ENCODE measurements at regions not wholly inside any gene's neighbourhood (a gene's known extent, or its start where the extent isn't known, plus 50 kb on each side); places are given as distances from the start of the nearest gene placed in this dataset.
"Not testable (repeated sequence)": the region's sequence is repeated elsewhere in the genome, so short reads cannot be mapped to it uniquely, and the experiment has no call there.

GRCh38 chr7:32215697-32216096 is 145.5 kb upstream of the PDE1C start:
- H3K9me3 Mint-ChIP-seq: peaks cover 2% of the 10 kb centered on the region
- H3K27me3 Mint-ChIP-seq: no peaks in the 10 kb centered on the region
- intact Hi-C loops (cut with micrococcal nuclease): no loop called here
- TF ChIP-seq, protein P1, sequence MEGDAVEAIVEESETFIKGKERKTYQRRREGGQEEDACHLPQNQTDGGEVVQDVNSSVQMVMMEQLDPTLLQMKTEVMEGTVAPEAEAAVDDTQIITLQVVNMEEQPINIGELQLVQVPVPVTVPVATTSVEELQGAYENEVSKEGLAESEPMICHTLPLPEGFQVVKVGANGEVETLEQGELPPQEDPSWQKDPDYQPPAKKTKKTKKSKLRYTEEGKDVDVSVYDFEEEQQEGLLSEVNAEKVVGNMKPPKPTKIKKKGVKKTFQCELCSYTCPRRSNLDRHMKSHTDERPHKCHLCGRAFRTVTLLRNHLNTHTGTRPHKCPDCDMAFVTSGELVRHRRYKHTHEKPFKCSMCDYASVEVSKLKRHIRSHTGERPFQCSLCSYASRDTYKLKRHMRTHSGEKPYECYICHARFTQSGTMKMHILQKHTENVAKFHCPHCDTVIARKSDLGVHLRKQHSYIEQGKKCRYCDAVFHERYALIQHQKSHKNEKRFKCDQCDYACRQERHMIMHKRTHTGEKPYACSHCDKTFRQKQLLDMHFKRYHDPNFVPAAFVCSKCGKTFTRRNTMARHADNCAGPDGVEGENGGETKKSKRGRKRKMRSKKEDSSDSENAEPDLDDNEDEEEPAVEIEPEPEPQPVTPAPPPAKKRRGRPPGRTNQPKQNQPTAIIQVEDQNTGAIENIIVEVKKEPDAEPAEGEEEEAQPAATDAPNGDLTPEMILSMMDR (IDR thresholded peaks at IDR 0.05): no peak
- H3K4me1 Mint-ChIP-seq: no peaks in the 10 kb centered on the region
- no peak overlapping the region for H3K27ac Mint-ChIP-seq
- POLR2A ChIA-PET: no interaction called here
- H3K4me3 Mint-ChIP-seq: no peak overlapping the region
- DNase-seq (no peak), ATAC-seq (ENCODE audit: low read depth) (no peak)
- CTCF ChIA-PET: no interaction called here
- H3K36me3 Mint-ChIP-seq (ENCODE audit: low read depth): no peaks in the 10 kb centered on the region

DNA sequence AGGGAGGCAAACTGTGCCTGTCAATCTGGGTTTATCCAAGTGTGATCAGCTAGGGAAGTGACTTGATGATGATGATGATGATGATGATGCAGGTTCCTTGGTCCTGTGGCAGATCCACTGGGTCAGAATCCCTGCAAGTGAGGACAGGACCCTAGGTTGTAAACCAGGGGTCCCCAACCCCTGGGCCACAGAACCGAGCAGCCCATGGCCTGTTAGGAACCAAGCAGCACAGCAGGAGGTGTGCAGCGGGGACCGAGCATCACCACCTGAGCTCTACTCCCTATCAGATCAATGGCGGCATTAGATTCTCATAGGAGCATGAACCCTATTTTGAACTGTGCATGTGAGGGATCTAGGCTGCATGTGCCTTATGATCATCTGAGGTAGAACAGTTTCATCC is 144.7 kb upstream of the PDE1C start:
- Mint-ChIP-seq H3K27me3 (no peaks in the 10 kb centered on the region), H3K36me3 (ENCODE audit: low read depth) (no peaks in the 10 kb centered on the region), H3K27ac (no peak overlapping the region), H3K9me3 (peaks cover 2% of the 10 kb centered on the region), H3K4me3 (no peak overlapping the region), H3K4me1 (no peaks in the 10 kb centered on the region)
- ChIA-PET POLR2A (no interaction called here), CTCF (no interaction called here)
- no peak for ATAC-seq (ENCODE audit: low read depth)
- TF ChIP-seq, protein P1 (IDR thresholded peaks at IDR 0.05): no peak
- intact Hi-C loops (cut with micrococcal nuclease): loop anchor here (5.0 kb wide), 1 partner anchor 132 kb away; no protein-coding TSS in a partner anchor
- no peak for DNase-seq

GRCh38 chr7:32212321-32212720 is 142.1 kb upstream of the PDE1C start:
- TF ChIP-seq, protein P1 (IDR thresholded peaks at IDR 0.05): no peak
- no peaks in the 10 kb centered on the region for H3K27me3 Mint-ChIP-seq
- ChIA-PET CTCF (no interaction called here), POLR2A (no interaction called here)
- no peaks in the 10 kb centered on the region for H3K4me1 Mint-ChIP-seq
- H3K9me3 Mint-ChIP-seq: peaks cover 2% of the 10 kb centered on the region
- no peaks in the 10 kb centered on the region for H3K36me3 Mint-ChIP-seq (ENCODE audit: low read depth)
- no peak overlapping the region for H3K27ac Mint-ChIP-seq
- H3K4me3 Mint-ChIP-seq: no peak overlapping the region
- intact Hi-C loops (cut with micrococcal nuclease): loop anchor here (5.0 kb wide), 1 partner anchor 135 kb away; no protein-coding TSS in a partner anchor
- no peak for DNase-seq
- no peak for ATAC-seq (ENCODE audit: low read depth)

- H3K4me1 Mint-ChIP-seq: no peaks in the 10 kb centered on the region
- intact Hi-C loops (cut with micrococcal nuclease): no loop called here
- no peaks in the 10 kb centered on the region for H3K36me3 Mint-ChIP-seq (ENCODE audit: low read depth)
- TF ChIP-seq, protein P1 (IDR thresholded peaks at IDR 0.05): no peak
- ChIA-PET CTCF (no interaction called here), POLR2A (no interaction called here)
- no peak overlapping the region for H3K27ac Mint-ChIP-seq
- ATAC-seq (ENCODE audit: low read depth): no peak
- no peaks in the 10 kb centered on the region for H3K27me3 Mint-ChIP-seq
- no peaks in the 10 kb centered on the region for H3K9me3 Mint-ChIP-seq
- no peak overlapping the region for H3K4me3 Mint-ChIP-seq
- no peak for DNase-seq
Measured at GRCh38 chr7:32206987-32207386, 136.8 kb upstream of the PDE1C start.

DNA sequence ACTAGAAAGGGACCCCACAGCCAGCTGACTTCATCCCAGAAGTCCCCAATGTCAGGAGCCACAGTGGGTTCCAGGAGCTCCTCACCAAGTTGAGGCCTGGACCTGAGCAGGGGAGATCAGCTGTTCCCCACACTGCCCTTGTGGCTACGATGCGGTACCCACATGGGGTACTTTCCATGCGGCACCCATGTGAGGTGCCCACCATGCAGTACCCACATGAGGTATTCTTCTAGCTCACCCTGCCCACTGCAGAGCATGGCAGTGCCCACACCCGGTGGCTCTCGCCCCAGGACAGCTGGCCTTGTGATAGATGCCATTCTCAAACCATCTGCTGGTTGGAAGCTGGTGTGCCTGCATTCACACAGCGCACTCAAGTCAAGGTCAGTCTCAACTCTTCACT is 136.3 kb upstream of the PDE1C start:
- Mint-ChIP-seq H3K9me3 (no peaks in the 10 kb centered on the region), H3K36me3 (ENCODE audit: low read depth) (no peaks in the 10 kb centered on the region), H3K27me3 (no peaks in the 10 kb centered on the region), H3K4me1 (no peaks in the 10 kb centered on the region), H3K27ac (no peak overlapping the region), H3K4me3 (no peak overlapping the region)
- TF ChIP-seq, protein P1 (IDR thresholded peaks at IDR 0.05): no peak
- ATAC-seq (ENCODE audit: low read depth): no peak
- ChIA-PET CTCF (no interaction called here), POLR2A (no interaction called here)
- no peak for DNase-seq
- intact Hi-C loops (cut with micrococcal nuclease): no loop called here

DNA sequence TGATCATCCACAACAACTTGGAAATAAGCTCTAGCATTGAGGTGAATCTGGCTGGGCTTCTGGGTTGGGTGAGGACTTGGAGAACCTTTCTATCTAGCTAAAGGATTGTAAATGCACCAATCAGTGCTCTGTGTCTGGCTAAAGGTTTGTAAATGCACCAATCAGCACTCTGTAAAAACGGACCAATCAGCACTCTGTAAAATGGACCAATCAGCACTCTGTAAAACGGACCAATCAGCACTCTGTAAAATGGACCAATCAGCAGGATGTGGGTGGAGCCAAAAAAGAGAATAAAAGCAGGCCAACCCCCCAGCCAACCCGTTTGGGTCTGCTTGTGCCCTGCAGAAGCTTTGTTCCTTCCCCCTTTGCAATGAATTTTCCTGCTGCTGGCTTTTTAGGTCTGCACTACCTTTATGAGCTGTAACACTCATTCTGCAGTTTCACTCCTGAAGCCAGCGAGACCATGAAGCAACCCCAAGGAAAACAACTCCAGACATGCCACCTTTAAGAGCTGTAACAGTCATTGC is 135.2 kb upstream of the PDE1C start:
- H3K27me3 Mint-ChIP-seq; H3K4me1 Mint-ChIP-seq; H3K27ac Mint-ChIP-seq; POLR2A ChIA-PET; H3K9me3 Mint-ChIP-seq; ATAC-seq (ENCODE audit: low read depth); H3K4me3 Mint-ChIP-seq; intact Hi-C loops (cut with micrococcal nuclease); DNase-seq; CTCF ChIA-PET; H3K36me3 Mint-ChIP-seq (ENCODE audit: low read depth): not testable (repeated sequence)

Measured in activated B cell treated with CpG ODN at 0.5 μM for 24 hours (primary cell).